HG02884 (cell line): ENCODE measurements at regions not wholly inside any gene's neighbourhood (a gene's known extent, or its start where the extent isn't known, plus 50 kb on each side); places are given as distances from the start of the nearest gene placed in this dataset.
"Not testable (repeated sequence)": the region's sequence is repeated elsewhere in the genome, so short reads cannot be mapped to it uniquely, and the experiment has no call there.

Experiments
- ATAC-seq: cut with Tn5 transposase; IDR thresholded peaks from one replicate; pipeline ENCODE4 v1.9.1; 2021; ENCODE audit warnings: mild to moderate bottlenecking, moderate library complexity; ENCODE audit not compliant: unreplicated experiment

- ATAC-seq: no peak
These were observed 1887.4 kb downstream of the PCDH9 start for GRCh38 chr13:65342541-65343337.

DNA sequence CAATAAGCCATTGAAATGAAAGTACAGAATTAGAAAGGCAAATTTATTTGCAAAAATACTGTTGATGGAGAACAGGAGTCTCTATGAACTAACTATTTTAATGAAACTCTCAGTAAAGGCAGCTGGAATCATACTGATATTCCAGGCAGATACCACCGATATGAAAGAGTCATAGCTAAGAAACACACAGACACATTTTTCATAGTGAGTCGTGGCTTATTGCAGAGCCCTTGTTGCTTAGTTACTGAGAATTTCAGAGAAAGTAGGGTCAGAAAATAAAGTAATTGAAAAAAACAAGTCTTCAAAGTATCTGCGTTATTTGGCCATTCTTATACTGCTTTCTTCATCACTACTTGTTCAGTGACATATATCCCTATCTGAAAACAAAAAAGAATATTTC lies 1890.9 kb downstream of the PCDH9 start:
- no peak for ATAC-seq

GRCh38 chr13:65336916-65337315 lies 1893.2 kb downstream of the PCDH9 start:
- ATAC-seq: no peak

- no peak for ATAC-seq
These were observed 1893.9 kb downstream of the PCDH9 start for GRCh38 chr13:65336087-65336749.

- ATAC-seq: no peak
These were observed 1899.4 kb downstream of the PCDH9 start for GRCh38 chr13:65330691-65331090.

GRCh38 chr13:65330287-65330686 lies 1899.8 kb downstream of the PCDH9 start:
- ATAC-seq: no peak

DNA sequence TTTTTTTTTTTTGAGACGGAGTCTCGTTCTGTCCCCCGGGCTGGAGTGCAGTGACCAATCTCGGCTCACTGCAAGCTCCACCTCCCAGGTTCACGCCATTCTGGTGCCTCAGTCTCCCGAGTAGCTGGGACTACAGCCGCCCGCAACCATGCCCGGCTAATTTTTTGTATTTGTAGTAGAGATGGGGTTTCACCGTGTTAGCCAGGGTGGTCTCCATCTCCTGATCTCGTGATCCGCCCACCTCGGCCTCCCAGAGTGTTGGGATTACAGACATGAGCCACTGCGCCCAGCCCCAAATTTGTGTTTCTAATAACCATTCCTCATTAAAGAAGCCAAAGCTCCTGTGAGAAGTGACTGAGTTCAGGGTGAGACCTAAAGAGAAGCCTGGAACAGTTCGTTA lies 1906.9 kb downstream of the PCDH9 start:
- ATAC-seq: not testable (repeated sequence)

DNA sequence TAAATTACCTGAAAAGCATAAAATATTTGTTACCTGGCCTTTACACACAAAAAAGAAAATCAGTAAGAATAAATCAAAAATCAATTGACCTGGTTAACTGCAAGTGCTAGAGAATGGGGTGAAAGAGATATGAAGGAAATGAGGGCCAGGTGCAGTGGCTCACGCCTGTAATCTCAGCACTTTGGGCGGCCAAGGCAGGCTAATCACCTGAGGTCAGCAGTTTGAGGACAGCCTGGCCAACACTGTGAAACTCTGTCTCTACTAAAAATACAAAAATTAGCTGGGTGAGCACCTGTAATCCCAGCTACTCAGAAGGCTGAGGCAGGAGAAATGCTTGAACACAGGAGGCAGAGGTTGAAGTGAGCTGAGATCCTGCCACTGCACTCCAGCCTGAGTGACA lies 1908.7 kb downstream of the PCDH9 start:
- not testable (repeated sequence) for ATAC-seq

DNA sequence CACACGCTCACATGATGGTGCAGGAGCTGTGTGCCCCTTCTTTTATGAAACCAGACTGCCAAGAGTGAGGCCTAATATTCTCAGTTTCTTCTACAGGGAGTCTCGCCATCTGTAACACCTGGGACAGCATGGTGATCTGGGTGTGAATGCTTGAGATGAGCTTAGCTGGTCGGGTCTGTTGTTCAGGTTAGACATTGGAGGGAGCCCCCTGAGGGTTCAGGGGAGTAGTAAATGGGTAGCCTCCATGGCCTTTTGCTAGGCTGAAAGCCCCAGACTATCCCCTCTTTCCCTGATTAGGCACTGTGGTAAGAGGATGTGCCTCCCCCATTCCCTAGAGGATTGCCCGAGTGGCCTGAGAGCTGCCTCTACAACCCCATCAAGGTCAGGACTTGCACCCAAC lies 1916.1 kb downstream of the PCDH9 start:
- ATAC-seq: no peak

DNA sequence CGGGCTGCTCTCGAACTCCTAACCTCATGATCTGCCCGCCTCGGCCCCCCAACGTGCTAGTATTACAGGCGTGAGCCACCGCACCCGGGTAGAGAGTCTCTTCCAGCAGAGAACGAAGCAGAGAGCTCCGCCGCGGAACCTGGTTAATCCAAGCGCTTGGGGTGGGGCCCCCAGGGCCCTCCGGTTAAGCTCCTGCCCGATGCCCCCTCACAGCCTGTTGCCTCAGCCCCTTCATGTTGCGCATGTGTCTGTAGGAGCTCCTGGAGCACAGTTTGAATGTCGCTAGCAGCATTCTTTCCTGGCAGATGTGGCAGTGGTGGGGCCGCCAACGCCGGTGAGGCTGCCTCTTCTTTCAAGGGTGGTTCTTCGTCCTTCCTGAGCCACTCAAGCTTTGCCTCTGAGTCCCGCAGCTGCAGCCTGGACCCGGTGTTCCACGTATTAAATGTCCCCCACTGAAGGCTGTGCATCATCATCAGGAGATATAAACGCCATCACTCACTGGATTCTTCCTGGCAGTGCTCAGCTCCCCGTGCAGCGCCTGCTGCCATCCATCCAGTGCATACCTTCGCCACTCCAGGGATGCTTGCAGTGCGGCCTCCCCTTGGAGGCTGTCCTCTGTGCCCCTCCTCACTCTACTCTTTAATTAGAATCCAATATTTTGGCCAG lies 1919.3 kb downstream of the PCDH9 start:
- no peak for ATAC-seq

DNA sequence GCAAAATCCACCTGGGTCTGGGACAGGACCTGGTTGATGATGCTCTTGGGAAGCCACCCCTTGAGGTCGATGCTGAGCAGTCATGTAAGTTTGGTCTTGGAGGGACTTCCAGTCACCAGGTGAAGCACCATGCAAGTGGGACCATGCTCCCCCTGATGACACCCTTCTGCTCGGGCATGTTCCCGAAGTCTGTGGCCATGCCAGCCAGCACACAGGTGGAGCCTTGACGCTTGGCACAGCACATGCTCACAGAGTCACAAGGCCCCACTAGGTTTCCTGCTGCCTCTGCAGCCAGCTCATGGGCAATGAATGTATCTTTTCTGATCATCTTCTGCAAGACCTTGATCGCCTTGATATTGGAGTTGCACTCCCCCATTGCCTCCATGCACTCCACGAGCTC lies 1920.2 kb downstream of the PCDH9 start:
- ATAC-seq: no peak

DNA sequence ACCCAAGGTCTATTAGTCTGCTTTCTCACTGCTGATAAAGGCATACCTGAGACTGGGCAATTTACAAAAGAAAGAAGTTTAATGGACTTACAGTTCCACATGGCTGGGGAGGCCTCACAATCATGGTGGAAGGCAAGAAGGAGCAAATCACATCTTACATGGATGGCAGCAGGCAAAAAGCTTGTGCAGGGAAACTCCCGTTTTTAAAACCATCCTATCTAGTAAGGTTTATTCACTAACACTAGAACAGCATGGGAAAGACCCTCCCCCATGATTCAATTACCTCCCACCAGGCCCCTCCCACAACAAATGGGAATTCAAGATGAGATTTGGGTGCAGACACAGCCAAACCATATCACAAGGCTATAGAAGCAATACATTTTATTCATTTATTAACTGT lies 1921.4 kb downstream of the PCDH9 start:
- ATAC-seq: not testable (repeated sequence)

GRCh38 chr13:65307056-65307455 lies 1923.1 kb downstream of the PCDH9 start:
- no peak for ATAC-seq

DNA sequence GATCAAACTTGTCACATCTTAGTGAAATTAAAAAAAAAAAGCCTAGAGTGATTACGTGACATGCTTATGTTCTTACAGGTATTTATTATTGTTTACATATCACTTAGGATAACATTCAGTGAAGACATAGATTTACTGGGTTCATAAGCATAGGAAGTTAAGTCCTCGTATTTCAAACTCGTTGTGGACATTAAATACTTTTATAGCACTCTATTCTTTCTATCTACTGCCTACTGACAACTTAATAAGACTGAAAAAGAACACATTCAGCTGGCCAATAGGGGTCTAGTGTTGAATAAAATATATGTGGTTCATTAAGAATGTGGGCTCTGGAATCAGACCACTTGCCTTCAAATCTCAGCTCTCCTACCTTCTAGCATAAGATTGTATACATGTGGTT lies 1927.4 kb downstream of the PCDH9 start:
- ATAC-seq: no peak

- no peak for ATAC-seq
These were observed 1928.6 kb downstream of the PCDH9 start for GRCh38 chr13:65301506-65301905.

DNA sequence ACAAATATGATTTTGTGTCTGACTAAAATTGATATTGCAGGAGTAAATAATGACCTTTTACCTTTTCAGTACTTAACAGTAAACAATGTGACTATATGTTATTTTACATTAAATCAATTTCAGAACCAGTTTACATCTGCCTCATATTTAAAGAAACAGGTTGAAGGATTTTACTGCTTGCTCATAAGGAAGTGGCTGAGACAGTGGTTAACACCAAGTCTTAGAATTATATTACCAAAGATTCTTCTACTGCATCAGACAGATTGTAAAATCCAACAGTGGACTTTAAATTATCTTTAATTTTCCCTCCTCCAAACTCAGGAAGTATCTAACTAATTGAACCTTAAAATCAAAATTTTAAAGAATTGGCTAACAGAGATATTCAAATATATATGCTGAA lies 1929.9 kb downstream of the PCDH9 start:
- ATAC-seq: no peak

- ATAC-seq: no peak
These were observed 1936.5 kb downstream of the PCDH9 start for GRCh38 chr13:65293530-65294198.

DNA sequence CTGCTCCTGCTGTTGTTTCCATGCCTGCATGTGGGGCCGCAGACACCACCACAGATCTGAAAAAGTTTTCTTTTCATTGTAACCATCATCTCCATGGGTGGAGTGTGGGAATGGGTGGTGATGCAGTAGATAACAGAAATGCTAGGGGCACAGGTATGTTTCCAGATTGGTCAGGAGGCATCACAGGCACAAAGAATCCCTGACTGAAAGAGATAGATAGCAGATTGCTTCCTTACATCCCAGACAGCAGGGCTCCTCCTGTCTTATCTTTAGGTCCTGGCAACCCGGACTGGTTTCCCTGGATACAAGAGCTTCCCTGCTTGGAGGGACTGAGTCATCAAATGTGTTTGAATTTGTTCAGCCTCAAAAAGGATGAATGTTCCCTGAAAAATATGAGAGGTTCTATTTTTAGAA lies 1937.6 kb downstream of the PCDH9 start:
- no peak for ATAC-seq

GRCh38 chr13:65287405-65287804 lies 1942.7 kb downstream of the PCDH9 start:
- no peak for ATAC-seq

GRCh38 chr13:65275838-65276630 lies 1954.1 kb downstream of the PCDH9 start:
- ATAC-seq: no peak

DNA sequence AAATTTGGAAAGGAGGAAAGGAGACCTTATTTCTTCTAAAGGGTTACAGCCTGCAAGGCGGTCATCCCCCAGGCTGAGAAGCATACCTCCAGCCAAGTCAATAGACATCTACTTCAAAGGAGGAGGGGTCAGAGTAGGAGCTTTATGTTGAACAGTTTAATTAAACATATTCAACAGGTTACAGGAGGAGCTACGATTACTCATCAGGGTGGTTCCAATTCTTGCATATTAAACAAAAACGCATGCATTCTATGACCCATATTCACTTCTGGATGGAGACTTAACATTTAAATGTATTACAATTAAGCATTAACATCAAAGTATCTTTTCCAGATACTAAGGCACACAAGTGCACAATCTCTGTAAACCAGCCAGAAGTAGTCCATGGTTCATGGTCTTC lies 1955.0 kb downstream of the PCDH9 start:
- no peak for ATAC-seq
